ENCODE measurements at regions not wholly inside any gene's neighbourhood (a gene's known extent, or its start where the extent isn't known, plus 50 kb on each side); places are given as distances from the start of the nearest gene placed in this dataset.

DNA sequence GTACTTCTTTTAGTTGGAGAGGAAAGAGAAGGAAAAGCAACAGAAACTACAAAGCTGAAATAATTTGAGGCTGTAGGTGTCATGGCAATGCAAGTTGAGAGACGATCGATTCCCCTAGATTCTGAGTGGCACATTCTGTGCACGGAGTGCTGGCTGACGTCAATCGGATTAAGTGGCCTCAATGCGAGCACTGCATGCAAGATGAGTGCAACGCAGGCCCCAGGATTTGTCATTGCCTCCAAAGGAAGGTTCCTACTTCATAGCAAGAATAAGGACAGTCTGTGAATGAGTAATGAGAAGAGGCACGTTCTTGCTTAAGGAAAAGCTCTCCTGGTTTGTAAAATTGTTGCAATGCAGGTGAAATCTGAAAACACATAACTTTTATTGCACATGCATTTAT is 892.4 kb downstream of the KCNA4 start:
- Histone ChIP-seq H3K9me3 (ENCODE audit: insufficient read depth, low read depth, low read length) (no peaks in the 10 kb centered on the region), H3K4me1 (ENCODE audit: insufficient read depth, low read length, poor library complexity, severe bottlenecking) (no peaks in the 10 kb centered on the region), H3K9ac (ENCODE audit: low read depth, low read length, poor library complexity, severe bottlenecking) (no peak overlapping the region), H3K4me3 (ENCODE audit: low read length, poor library complexity, severe bottlenecking) (no peak overlapping the region), H3F3A (ENCODE audit: low read depth) (no peaks in the 10 kb centered on the region), H3K9me2 (replicated peaks; ENCODE audit: low read depth, low read length) (no peaks in the 10 kb centered on the region), H2AFZ (ENCODE audit: low read length) (no peak overlapping the region), H3K27me3 (ENCODE audit: insufficient read depth, low read length, poor library complexity, severe bottlenecking) (no peaks in the 10 kb centered on the region), H3K36me3 (ENCODE audit: insufficient read depth, low read length) (no peaks in the 10 kb centered on the region), H3K79me2 (ENCODE audit: insufficient read depth, low read length) (no peaks in the 10 kb centered on the region), H3K4me2 (ENCODE audit: low read depth, low read length, poor library complexity, severe bottlenecking) (no peak overlapping the region), H4K20me1 (ENCODE audit: insufficient read depth, low read length, poor library complexity, severe bottlenecking) (no peaks in the 10 kb centered on the region)
- TF ChIP-seq EZH2phosphoT487 (IDR thresholded peaks at IDR 0.05; ENCODE audit: borderline replicate concordance), result no peak
- TF ChIP-seq, protein P1, sequence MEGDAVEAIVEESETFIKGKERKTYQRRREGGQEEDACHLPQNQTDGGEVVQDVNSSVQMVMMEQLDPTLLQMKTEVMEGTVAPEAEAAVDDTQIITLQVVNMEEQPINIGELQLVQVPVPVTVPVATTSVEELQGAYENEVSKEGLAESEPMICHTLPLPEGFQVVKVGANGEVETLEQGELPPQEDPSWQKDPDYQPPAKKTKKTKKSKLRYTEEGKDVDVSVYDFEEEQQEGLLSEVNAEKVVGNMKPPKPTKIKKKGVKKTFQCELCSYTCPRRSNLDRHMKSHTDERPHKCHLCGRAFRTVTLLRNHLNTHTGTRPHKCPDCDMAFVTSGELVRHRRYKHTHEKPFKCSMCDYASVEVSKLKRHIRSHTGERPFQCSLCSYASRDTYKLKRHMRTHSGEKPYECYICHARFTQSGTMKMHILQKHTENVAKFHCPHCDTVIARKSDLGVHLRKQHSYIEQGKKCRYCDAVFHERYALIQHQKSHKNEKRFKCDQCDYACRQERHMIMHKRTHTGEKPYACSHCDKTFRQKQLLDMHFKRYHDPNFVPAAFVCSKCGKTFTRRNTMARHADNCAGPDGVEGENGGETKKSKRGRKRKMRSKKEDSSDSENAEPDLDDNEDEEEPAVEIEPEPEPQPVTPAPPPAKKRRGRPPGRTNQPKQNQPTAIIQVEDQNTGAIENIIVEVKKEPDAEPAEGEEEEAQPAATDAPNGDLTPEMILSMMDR (conservative IDR thresholded peaks at IDR 0.05; ENCODE audit: low read length), result no peak

DNA sequence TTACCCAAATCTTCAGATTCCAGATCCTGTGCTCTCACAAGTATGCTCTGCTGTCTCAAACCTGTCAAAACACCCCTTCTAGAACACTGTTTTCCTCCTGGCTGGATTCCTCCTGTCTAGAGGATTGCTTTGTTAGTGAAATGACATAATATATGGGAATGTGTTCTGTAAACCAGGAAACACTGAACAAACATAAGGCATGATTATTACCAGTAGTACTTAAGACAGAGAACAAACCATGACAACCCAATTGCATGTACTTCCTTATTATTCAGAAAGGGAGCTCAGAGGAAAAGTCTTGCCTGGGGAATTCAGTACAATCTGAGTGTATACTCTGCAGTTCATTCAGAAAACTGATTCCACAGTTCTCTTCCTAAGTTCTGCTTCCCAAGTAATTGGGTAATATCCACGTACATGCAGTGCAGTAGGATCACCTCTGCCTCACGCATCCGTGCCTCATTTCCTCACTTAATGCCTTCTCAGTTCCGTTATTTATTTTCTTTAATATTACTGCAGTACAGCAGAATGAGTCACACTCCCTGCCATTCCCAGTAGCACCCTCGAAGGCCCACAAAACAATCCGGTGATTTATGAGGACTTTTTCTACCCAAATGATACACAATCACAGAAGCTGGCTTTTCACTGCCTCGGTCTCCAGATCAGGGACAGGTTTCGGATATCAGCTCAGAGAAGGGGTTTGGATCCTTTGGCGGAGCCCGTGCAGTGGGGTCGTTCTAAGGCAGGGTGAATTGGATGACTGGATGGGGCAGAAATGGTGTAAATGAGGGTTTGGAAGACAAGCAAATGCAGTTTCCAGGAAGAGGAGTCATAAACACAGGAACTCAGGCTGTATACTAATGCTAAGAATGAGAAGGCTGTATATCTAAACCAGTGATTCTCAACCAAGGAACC is 896.9 kb downstream of the KCNA4 start:
- H3K79me2 ChIP-seq (ENCODE audit: insufficient read depth, low read length), result no peaks in the 10 kb centered on the region
- no peak overlapping the region for H2AFZ ChIP-seq (ENCODE audit: low read length)
- H3K27me3 ChIP-seq (ENCODE audit: insufficient read depth, low read length, poor library complexity, severe bottlenecking), result no peaks in the 10 kb centered on the region
- no peak overlapping the region for H3K9ac ChIP-seq (ENCODE audit: low read depth, low read length, poor library complexity, severe bottlenecking)
- H3K4me1 ChIP-seq (ENCODE audit: insufficient read depth, low read length, poor library complexity, severe bottlenecking), result no peaks in the 10 kb centered on the region
- H3K36me3 ChIP-seq (ENCODE audit: insufficient read depth, low read length), result no peaks in the 10 kb centered on the region
- no peak for TF ChIP-seq EZH2phosphoT487 (IDR thresholded peaks at IDR 0.05; ENCODE audit: borderline replicate concordance)
- TF ChIP-seq, protein P1 (conservative IDR thresholded peaks at IDR 0.05; ENCODE audit: low read length), result no peak
- H4K20me1 ChIP-seq (ENCODE audit: insufficient read depth, low read length, poor library complexity, severe bottlenecking), result no peaks in the 10 kb centered on the region
- no peaks in the 10 kb centered on the region for H3F3A ChIP-seq (ENCODE audit: low read depth)
- no peaks in the 10 kb centered on the region for H3K9me2 ChIP-seq (replicated peaks; ENCODE audit: low read depth, low read length)
- no peaks in the 10 kb centered on the region for H3K9me3 ChIP-seq (ENCODE audit: insufficient read depth, low read depth, low read length)
- no peak overlapping the region for H3K4me2 ChIP-seq (ENCODE audit: low read depth, low read length, poor library complexity, severe bottlenecking)
- H3K4me3 ChIP-seq (ENCODE audit: low read length, poor library complexity, severe bottlenecking), result no peak overlapping the region

DNA sequence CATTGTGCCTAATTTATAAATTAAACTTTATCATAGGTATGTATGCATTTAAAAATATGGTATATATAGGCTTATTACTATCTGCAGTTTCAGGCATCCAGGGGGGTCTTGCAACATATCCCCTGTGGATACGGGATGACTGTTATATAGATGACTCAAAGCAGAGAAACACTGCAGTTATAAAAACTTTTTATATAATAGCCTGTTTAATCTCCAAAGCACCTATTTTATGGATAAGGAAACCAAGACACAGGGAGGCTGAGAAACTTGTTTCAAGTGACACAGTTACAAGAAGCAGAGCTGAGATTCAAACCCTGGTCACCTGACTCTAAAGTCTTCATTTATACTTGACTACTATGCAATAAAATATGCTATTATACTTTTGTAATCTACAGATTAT is 897.7 kb downstream of the KCNA4 start:
- no peaks in the 10 kb centered on the region for H3K27me3 ChIP-seq (ENCODE audit: insufficient read depth, low read length, poor library complexity, severe bottlenecking)
- H3K4me2 ChIP-seq (ENCODE audit: low read depth, low read length, poor library complexity, severe bottlenecking), result no peak overlapping the region
- no peaks in the 10 kb centered on the region for H4K20me1 ChIP-seq (ENCODE audit: insufficient read depth, low read length, poor library complexity, severe bottlenecking)
- H3K4me3 ChIP-seq (ENCODE audit: low read length, poor library complexity, severe bottlenecking), result no peak overlapping the region
- TF ChIP-seq EZH2phosphoT487 (IDR thresholded peaks at IDR 0.05; ENCODE audit: borderline replicate concordance), result no peak
- TF ChIP-seq, protein P1 (conservative IDR thresholded peaks at IDR 0.05; ENCODE audit: low read length), result no peak
- H2AFZ ChIP-seq (ENCODE audit: low read length), result no peak overlapping the region
- no peaks in the 10 kb centered on the region for H3F3A ChIP-seq (ENCODE audit: low read depth)
- no peaks in the 10 kb centered on the region for H3K36me3 ChIP-seq (ENCODE audit: insufficient read depth, low read length)
- H3K9me3 ChIP-seq (ENCODE audit: insufficient read depth, low read depth, low read length), result no peaks in the 10 kb centered on the region
- H3K9ac ChIP-seq (ENCODE audit: low read depth, low read length, poor library complexity, severe bottlenecking), result no peak overlapping the region
- no peaks in the 10 kb centered on the region for H3K9me2 ChIP-seq (replicated peaks; ENCODE audit: low read depth, low read length)
- H3K79me2 ChIP-seq (ENCODE audit: insufficient read depth, low read length), result no peaks in the 10 kb centered on the region
- H3K4me1 ChIP-seq (ENCODE audit: insufficient read depth, low read length, poor library complexity, severe bottlenecking), result no peaks in the 10 kb centered on the region

Data from Loucy (cell line).